GM12875 (cell line): ENCODE measurements at regions not wholly inside any gene's neighbourhood (a gene's known extent, or its start where the extent isn't known, plus 50 kb on each side); places are given as distances from the start of the nearest gene placed in this dataset.

Source experiments
- H3K4me3 ChIP-seq: one replicate; pipeline ENCODE4 v1.5.1; 2011; ENCODE audit warnings: low read depth, low read length, control low read depth
- TF ChIP-seq, protein P1 (sequence below): IDR thresholded peaks from 2 replicates; pipeline ENCODE4 v1.5.1; 2011; ENCODE audit warnings: low read depth, mild to moderate bottlenecking, control low read depth, inconsistent platforms, low read length, moderate library complexity, borderline replicate concordance; ENCODE audit not compliant: insufficient read depth

GRCh38 chr4:162727232-162727631 is 439.5 kb downstream of the NAF1 start:
- TF ChIP-seq, protein P1, sequence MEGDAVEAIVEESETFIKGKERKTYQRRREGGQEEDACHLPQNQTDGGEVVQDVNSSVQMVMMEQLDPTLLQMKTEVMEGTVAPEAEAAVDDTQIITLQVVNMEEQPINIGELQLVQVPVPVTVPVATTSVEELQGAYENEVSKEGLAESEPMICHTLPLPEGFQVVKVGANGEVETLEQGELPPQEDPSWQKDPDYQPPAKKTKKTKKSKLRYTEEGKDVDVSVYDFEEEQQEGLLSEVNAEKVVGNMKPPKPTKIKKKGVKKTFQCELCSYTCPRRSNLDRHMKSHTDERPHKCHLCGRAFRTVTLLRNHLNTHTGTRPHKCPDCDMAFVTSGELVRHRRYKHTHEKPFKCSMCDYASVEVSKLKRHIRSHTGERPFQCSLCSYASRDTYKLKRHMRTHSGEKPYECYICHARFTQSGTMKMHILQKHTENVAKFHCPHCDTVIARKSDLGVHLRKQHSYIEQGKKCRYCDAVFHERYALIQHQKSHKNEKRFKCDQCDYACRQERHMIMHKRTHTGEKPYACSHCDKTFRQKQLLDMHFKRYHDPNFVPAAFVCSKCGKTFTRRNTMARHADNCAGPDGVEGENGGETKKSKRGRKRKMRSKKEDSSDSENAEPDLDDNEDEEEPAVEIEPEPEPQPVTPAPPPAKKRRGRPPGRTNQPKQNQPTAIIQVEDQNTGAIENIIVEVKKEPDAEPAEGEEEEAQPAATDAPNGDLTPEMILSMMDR: no peak
- H3K4me3 ChIP-seq: no peak overlapping the region

- no peak overlapping the region for H3K4me3 ChIP-seq
- TF ChIP-seq, protein P1: no peak
These were observed 451.3 kb downstream of the NAF1 start for GRCh38 chr4:162715401-162715800.

GRCh38 chr4:162707962-162708361 is 458.7 kb downstream of the NAF1 start:
- TF ChIP-seq, protein P1: no peak

GRCh38 chr4:162706632-162707031 is 460.1 kb downstream of the NAF1 start:
- TF ChIP-seq, protein P1: no peak

More at GRCh38 chr4:162707962-162708361, 458.7 kb downstream of the NAF1 start:
- no peak overlapping the region for H3K4me3 ChIP-seq

DNA sequence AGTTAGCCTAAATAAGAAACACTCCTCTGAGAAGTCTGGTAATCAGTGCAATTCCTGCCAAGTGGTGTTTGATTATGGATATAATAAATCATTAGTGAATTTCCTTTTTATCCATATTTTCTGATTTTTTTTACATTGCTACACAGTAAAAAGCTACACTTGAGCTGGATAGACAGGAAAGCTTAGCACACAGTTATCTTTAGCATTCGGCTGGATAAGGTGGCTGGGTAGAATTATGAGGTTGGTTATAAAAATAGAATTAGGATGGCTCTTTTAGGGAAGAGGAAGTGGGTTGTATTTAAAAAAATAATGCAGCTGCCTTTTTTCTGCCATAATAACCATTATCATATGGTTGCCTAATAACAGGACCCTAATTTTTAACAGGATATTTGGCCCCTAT is 460.6 kb downstream of the NAF1 start:
- no peak overlapping the region for H3K4me3 ChIP-seq
- TF ChIP-seq, protein P1: no peak

More at GRCh38 chr4:162706632-162707031, 460.1 kb downstream of the NAF1 start:
- H3K4me3 ChIP-seq: no peak overlapping the region

DNA sequence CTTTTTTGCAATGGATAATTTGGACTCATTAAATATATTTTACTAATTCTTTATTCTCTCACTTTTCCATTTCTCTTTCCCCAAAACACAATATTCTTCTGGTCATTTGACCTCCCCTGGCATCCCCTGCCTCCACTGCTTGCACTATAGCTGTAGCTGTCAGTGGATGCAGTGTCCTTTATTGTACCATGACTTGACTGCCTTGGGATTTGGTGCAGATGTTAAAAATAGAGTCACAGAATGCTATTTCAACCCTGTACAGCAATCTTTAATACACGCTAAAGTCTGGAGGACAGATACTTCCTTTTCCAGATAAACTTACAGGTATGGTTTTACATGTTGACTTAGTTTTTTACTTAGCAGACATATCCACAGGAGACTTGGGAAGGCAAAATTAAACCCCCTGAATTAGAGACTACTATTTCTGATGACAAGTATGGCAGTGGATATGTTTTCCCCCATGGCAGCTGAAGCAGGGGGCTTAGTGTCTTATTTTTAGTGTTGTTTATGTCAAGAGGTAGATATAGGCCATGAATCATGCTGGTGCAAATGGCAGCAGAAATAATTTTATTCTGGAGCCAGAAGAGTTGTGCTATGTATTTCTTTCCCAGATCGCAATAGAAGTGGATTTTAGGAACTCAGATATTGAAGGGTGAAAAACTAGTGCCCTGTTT is 461.4 kb downstream of the NAF1 start:
- TF ChIP-seq, protein P1: no peak

GRCh38 chr4:162700815-162701361 is 465.8 kb downstream of the NAF1 start:
- no peak overlapping the region for H3K4me3 ChIP-seq
- TF ChIP-seq, protein P1: no peak

More for the DNA sequence above, 461.4 kb downstream of the NAF1 start:
- H3K4me3 ChIP-seq: no peak overlapping the region
